ENCODE measurements at regions not wholly inside any gene's neighbourhood (a gene's known extent, or its start where the extent isn't known, plus 50 kb on each side); places are given as distances from the start of the nearest gene placed in this dataset.
"Not testable (repeated sequence)": the region's sequence is repeated elsewhere in the genome, so short reads cannot be mapped to it uniquely, and the experiment has no call there.

DNA sequence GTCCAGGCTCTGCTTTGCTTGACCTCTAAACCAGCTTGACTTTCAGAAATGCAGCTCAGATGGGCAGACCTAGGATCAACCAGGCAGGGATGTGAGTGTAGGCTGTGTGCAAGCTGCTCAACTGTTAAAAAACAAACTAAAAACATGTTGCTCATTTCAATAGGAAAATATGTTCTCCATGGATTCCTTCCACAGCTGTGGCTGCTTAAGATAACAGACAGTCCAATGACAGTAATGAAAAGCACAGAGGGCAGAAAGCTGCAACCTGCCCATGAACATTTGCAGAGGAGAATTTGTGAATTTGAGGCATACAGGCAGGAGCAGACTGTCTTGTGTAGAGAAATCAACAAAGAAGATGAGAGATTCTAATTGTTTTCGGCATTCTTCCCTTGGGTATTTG lies 534.2 kb downstream of the CCSER2 start:
- H3K36me3 ChIP-seq = no peaks in the 10 kb centered on the region
- intact Hi-C loops (cut with DNase I) = no loop called here
- H3K27me3 ChIP-seq = no peaks in the 10 kb centered on the region
- TF ChIP-seq POLR2A (IDR thresholded peaks at IDR 0.05; ENCODE audit: low read depth) = no peak
- no peak for TF ChIP-seq EP300 (IDR thresholded peaks at IDR 0.05)
- TF ChIP-seq, protein P1, sequence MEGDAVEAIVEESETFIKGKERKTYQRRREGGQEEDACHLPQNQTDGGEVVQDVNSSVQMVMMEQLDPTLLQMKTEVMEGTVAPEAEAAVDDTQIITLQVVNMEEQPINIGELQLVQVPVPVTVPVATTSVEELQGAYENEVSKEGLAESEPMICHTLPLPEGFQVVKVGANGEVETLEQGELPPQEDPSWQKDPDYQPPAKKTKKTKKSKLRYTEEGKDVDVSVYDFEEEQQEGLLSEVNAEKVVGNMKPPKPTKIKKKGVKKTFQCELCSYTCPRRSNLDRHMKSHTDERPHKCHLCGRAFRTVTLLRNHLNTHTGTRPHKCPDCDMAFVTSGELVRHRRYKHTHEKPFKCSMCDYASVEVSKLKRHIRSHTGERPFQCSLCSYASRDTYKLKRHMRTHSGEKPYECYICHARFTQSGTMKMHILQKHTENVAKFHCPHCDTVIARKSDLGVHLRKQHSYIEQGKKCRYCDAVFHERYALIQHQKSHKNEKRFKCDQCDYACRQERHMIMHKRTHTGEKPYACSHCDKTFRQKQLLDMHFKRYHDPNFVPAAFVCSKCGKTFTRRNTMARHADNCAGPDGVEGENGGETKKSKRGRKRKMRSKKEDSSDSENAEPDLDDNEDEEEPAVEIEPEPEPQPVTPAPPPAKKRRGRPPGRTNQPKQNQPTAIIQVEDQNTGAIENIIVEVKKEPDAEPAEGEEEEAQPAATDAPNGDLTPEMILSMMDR (IDR thresholded peaks at IDR 0.05) = no peak
- no peak for TF ChIP-seq POLR2AphosphoS5 (IDR thresholded peaks at IDR 0.05)
- H3K27ac ChIP-seq (replicated peaks in 1 of 4) = no peak overlapping the region
- no peaks in the 10 kb centered on the region for H3K9me3 ChIP-seq
- no peak for DNase-seq (ENCODE audit: extremely low spot score)
- 96% methylated on average over 1 of the region's 1 CpG for WGBS
- H3K4me1 ChIP-seq = no peaks in the 10 kb centered on the region
- no peak overlapping the region for H3K4me3 ChIP-seq

DNA sequence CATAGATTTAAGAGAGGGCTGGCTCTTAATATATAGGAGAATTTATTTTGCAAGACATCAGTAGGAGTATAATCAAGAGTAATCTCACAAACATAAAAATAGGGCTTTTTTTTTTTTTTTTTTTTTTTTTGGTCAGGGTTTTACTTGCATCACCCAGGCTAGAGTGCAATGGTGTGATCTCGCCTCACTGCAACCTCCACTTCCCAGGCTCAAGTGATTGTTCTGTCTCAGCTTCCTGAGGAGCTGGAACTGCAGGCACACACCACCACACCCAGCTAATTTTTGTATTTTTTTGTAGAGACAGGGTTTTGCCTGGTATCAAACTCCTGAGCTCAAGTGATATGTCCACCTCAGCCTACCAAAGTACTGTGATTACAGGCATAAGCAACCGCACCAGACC lies 535.3 kb downstream of the CCSER2 start:
- Histone ChIP-seq H3K4me1 (no peaks in the 10 kb centered on the region), H3K4me3 (no peak overlapping the region), H3K36me3 (no peaks in the 10 kb centered on the region), H3K27ac (replicated peaks in 1 of 4) (no peak overlapping the region), H3K9me3 (no peaks in the 10 kb centered on the region), H3K27me3 (no peaks in the 10 kb centered on the region)
- intact Hi-C loops (cut with DNase I) = no loop called here
- TF ChIP-seq POLR2A (IDR thresholded peaks at IDR 0.05; ENCODE audit: low read depth) (no peak), POLR2AphosphoS5 (IDR thresholded peaks at IDR 0.05) (no peak), EP300 (IDR thresholded peaks at IDR 0.05) (no peak)
- TF ChIP-seq, protein P1 (IDR thresholded peaks at IDR 0.05) = no peak
- DNase-seq (ENCODE audit: extremely low spot score) = no peak
- 97% methylated on average over 2 of the region's 2 CpGs for WGBS

DNA sequence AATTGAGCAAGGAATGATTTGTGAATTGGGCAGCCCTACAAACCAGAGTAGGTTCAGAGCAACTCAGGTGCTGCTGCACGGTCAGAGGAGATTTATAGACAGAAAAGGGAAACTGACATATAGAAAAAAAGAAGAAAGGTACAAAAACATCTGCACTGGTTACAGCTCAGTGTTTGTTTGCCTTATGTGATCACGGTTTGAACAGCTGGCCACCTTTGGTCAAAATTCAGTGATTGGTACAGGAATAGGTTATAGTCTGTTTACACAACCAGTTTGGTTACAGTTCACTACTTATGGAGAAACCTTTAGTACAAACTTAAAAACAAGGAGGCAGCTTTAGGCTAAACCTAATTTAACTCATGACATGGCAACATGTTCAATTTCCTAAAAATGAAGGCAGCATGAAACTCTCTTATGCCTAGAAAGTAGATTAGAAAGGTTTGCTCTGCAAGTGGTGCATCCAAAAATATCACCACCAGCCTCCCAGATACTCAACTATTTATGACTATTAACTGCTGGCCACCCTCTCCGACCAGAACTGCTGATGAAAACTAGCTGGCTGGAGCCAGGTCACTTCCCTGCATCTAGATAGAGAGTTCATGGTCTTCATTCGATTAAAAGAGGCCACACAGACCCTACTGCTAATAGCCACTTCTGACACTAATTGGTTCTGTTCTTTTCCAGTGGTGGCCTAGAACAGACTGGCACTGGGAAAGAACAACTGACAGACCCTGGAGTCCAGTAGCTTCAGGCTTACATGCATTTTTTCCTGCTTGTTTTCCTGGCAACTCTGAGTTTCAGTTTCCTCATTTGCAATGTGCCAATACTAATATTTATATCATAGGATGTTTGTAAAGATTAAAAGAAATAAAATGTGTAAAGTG lies 548.0 kb downstream of the CCSER2 start:
- intact Hi-C loops (cut with DNase I) = no loop called here
- Histone ChIP-seq H3K36me3 (no peaks in the 10 kb centered on the region), H3K4me1 (peaks cover 0 to 4% (median 0%) of the 10 kb centered on the region in 4 donors), H3K27ac (replicated peaks in 1 of 4) (no peak overlapping the region), H3K4me3 (no peak overlapping the region), H3K27me3 (no peaks in the 10 kb centered on the region), H3K9me3 (no peaks in the 10 kb centered on the region)
- DNase-seq (ENCODE audit: extremely low spot score) = no peak
- 71% methylated on average over 4 of the region's 4 CpGs for WGBS
- no peak for TF ChIP-seq POLR2A (IDR thresholded peaks at IDR 0.05; ENCODE audit: low read depth)
- no peak for TF ChIP-seq POLR2AphosphoS5 (IDR thresholded peaks at IDR 0.05)
- TF ChIP-seq, protein P1 (IDR thresholded peaks at IDR 0.05) = no peak
- no peak for TF ChIP-seq EP300 (IDR thresholded peaks at IDR 0.05)

DNA sequence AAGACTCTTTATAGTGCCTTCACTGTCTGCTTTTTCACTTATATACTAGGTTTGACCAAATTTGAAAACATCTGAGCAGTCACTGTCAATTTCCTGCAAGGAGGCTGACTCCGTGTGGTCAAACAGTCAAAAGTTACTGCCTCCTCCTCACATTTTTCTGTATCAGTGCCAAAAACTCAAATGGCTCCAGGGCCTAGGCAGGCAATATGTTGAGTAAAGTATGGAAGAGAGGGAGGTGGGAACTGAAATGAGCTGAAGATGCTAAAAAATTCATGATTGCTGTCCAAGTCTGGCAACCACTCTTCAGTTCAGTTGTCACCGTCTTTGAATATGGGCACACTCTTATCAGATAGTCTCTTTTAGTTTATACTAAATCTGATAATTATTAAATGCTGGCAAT lies 551.6 kb downstream of the CCSER2 start:
- no peaks in the 10 kb centered on the region for H3K27me3 ChIP-seq
- H3K4me1 ChIP-seq = peaks cover 0 to 4% (median 0%) of the 10 kb centered on the region in 4 donors
- intact Hi-C loops (cut with DNase I) = no loop called here
- WGBS = 71% methylated on average over 2 of the region's 2 CpGs
- no peaks in the 10 kb centered on the region for H3K9me3 ChIP-seq
- no peak for DNase-seq (ENCODE audit: extremely low spot score)
- no peaks in the 10 kb centered on the region for H3K36me3 ChIP-seq
- no peak overlapping the region for H3K4me3 ChIP-seq
- H3K27ac ChIP-seq (replicated peaks in 1 of 4) = no peak overlapping the region
- TF ChIP-seq, protein P1 (IDR thresholded peaks at IDR 0.05) = no peak
- no peak for TF ChIP-seq EP300 (IDR thresholded peaks at IDR 0.05)

DNA sequence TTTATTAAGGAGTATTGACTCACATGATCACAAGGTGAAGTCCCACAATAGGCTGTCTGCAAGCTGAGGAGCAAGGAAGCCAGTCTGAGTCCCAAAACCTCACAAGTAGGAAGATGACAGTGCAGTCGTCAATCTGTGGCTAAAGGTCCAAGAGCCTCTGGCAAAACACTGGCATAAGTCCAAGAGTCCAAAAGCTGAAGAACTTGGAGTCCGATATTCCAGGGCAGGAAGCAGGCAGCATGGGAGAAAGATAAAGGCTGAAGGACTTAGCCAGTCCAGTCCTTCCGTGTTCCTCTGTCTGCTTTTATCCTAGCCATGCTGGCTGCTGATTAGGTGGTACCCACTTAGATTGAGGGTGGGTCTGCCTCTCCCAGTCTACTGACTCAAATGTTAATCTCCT lies 553.3 kb downstream of the CCSER2 start:
- H3K4me1 ChIP-seq; H3K4me3 ChIP-seq; intact Hi-C loops (cut with DNase I); H3K36me3 ChIP-seq; H3K27me3 ChIP-seq; H3K27ac ChIP-seq (replicated peaks in 1 of 4); H3K9me3 ChIP-seq; DNase-seq (ENCODE audit: extremely low spot score): not testable (repeated sequence)
- 63% methylated on average over 3 of the region's 3 CpGs for WGBS
